GM21717 (cell line): ENCODE measurements at regions not wholly inside any gene's neighbourhood (a gene's known extent, or its start where the extent isn't known, plus 50 kb on each side); places are given as distances from the start of the nearest gene placed in this dataset.

ENCODE experiments used
- ATAC-seq: cut with Tn5 transposase; IDR thresholded peaks from one replicate; pipeline ENCODE4 v1.9.1; 2021; ENCODE audit warnings: mild to moderate bottlenecking, moderate library complexity; ENCODE audit not compliant: unreplicated experiment

DNA sequence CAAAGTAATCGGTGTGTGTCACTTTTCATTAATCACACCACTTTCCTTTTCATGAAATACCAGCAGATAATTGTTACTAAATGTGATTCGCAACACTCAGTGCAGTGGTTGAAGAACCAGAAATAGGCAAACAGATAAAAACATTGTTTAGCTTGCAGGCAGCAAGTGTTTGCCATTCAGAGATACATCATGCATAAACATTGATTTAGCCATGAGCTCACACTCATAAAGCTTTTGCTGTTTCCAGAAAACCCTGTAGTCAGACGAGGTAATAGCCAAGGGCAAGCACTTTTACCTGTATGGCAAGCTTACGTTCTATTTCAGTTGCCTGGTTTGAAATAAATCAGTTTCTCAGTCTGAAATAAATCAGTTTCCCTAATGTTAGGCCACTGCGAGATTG lies 542.0 kb upstream of the TENM3 start:
- no peak for ATAC-seq

DNA sequence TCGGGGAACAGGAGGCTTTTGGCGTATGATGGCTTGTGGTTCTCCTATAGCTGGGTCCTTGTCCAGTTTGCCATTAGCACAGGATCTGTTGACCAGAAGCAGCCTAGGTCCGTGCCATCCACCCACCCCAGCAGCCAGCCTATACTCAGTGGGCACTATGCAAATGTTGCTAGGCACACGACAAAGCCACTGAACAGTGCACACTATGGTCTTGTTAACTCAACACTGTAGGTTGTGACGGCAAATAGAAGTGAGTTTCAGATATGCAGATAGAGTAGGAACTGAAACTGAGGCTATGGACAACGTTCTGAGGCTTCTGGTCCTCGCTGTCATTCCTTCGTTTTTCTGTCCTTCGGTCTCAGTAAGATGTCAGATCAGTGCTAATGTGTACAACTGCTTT lies 541.3 kb upstream of the TENM3 start:
- ATAC-seq = no peak

DNA sequence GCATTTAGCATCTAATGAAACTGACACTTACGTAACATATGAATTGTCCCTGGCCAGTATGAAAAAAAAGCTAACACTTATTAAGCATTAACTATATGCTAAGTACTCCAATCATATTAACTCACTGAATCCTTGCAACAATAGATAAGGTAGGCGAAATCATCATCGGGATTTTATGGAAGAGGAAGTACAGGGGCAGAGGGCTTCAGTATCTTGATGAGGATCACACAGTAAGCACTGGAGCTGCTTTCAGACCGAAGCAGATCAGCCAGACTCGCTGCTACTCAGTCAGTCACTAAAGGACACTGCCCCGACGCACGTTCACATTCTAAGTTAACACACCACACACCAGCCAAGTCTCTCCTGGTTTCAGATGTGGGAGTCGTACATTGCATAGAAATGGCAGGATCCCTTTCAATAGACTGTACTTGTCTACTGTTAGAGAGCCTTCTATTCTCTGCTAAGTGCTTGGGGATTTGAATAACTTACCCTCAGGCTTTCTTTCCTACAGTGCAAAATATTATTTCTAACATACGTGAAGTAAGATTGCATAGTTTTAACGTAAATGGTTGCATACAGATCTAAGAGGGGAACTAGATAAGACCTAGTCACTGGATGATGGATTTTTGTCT lies 540.2 kb upstream of the TENM3 start:
- no peak for ATAC-seq

DNA sequence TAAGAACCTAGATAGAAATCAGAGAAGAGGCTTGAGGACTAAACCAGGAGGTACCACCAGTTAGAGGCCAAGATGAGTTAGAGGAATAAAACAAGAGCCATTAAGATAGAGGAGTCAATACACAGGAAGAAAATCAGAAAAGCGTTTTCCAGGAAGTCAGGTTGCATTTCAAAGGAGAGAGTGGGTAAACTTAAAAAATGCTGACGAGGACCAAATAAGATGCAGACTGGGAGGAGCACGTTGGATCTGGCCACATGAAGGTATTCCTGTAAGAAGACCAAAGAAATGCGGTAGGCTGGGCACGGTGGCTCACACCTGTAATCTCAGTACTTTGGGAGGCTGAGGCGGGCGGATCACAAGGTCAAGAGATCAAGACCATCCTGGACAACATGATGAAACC lies 533.1 kb upstream of the TENM3 start:
- ATAC-seq = no peak

DNA sequence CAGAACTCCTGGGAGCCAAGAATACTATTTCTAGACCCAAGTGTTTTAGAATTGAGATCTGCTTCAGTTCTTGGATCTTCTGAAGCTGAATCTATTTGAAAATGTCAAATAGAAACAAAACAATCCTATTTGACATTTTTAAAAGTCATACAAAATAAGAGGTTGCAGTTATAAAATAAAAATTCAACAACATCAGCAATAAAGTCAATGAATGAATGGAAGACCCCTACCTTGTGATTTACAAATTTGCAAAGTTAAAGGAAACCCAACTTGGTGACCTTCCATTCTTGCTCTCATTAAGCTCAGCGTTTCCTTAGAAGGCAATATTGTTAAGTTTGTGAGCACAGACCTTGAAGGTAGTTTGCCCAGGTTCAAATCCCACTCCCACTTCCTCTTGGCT lies 531.8 kb upstream of the TENM3 start:
- ATAC-seq = no peak

DNA sequence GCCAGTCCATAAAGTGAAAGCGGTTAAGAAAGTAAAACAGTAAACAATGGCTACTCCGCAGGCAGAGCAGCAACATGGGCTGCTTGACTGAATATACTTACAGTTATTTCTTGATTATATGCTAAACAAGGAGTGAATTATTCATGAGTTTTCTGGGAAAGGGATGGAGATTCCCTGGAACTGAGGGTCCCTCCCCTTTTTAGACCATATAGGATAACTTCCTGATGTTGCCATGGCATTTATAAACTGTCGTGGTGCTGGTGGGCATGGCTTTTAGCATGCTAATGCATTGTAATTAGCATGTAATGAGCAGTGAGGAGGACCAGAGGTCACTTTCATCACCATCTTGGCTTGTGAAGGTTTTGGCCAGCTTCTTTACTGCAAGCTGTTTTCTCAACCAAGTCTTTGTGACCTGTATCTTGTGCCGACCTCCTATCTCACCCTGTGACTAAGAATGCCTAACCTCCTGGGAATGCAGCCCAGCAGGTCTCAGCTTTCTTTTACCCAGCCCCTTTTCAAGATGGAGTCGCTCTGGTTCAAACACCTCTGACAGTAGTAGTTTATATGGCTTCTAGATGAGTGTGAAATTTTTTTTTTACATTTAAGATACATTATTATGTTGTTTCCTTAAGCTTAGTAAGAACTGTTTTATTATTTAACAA lies 514.8 kb upstream of the TENM3 start:
- ATAC-seq = no peak

DNA sequence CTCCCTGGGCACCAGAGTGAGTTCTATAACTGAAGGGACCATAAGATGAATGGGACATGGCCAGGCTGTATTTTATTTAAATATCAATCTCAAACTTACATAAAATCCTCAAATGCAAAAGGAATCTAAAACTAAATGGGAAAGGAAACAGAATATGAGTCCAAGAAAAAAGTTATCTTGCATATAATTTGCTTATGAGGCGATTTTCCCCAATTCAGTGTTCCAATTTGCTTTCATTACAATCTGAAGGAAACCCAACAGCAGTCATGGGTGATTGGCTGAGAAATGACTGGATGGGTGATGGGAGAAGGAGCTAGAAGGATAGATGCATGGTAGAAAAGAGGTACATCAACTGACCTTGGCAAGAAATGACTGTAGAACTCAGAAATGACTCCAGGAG lies 511.3 kb upstream of the TENM3 start:
- no peak for ATAC-seq

DNA sequence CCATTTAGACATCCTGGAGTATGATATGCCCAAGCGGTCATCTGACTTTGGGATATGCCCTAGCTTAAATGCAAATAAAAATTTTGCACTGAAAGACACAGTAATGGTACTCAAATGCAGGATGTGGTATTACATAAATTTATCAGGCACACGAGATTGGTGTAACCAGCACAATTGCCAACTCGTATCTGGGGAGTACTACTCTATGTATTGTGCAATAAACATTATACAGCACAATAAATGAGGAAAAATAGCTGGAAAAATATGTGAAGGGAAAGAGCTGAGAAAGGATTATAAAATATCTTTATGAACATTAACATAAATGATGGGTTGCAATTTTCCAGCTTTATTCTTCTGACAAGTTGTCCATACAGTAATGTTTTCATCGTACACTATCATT lies 505.5 kb upstream of the TENM3 start:
- ATAC-seq = no peak

DNA sequence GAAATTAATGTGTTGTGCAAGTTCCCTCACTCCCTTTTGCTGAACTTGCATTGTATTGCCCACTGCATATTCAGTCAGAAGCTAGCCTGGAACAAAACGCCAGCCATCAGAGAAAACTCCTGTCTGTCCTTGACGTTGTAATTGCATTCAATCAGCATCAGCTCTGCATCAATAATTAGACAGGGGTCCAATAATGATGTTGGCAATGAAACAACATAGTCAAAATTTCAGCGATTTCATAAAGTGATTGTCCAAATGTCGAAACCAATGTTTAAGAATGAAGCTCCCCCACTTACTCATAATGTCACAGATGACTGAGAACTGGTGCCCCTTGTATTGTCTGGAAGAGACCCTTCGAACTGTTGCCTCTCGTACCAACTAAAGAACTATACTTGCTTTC lies 504.2 kb upstream of the TENM3 start:
- no peak for ATAC-seq

DNA sequence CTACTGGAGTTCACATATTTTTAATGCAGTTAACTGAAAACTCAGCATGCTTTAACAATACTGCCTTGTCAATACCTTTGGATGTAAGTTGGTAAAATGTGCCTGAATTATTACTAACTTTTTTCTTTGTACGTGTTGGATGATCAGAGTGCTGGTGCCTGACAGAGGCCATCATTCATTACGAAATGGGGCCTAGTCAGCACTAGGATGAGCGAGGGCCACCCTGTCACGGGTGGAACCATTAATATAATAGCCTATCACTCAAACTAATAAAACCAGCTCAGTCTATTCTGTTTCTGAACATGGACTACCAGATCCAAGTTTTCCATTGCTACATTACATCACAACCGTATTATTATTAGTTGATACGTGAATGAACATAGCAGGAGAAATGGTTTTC lies 501.7 kb upstream of the TENM3 start:
- no peak for ATAC-seq

DNA sequence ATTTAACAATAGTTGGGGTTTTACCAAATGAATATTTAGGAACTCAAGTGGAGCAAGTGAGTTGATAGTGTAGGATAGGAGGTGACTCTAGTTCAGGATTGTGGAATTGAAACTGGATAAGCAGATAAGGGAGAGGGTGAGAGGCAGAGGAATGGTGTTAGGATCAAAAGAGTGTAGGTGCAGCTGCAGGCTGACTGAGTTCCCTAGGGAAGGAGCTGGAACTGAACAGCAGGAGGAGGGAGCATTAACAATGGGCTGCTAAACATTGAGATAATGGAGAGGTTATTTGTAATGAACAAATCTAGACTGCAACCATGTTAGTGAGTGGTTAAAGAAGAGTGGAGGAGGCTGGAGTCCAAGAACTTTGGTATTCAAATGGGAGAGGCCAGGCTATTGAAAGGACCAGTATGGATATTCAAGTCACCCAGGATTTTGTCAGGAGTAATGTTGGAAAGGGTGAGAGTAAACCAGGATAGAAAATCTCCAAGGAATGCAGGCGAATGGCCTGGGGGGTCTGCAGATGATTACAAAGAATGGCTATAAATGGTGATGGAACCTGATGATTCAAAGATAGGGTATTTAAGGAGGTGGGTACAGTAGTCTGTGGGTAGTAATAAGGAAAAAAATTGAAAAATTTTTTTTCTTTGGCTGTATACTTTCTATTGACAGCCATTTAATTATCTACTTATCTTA lies 497.1 kb upstream of the TENM3 start:
- ATAC-seq = no peak

DNA sequence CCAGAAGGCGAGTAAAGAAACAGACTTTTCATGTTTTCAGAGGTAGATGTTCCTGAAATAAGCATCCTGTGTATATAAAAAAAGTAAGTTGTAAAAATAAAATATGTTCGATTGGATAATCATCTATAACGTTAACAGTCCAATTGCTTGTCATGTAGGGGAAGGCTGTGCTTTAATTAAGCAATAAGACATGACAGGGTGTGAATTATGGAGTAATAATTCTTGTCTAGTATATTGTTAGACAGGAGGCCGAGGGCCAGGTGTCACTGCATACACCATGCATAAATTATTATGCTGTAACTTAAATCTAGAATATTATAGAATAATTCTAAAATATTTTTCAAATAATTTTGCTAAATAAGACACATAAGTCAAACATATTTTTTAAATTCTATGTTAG lies 494.6 kb upstream of the TENM3 start:
- no peak for ATAC-seq

DNA sequence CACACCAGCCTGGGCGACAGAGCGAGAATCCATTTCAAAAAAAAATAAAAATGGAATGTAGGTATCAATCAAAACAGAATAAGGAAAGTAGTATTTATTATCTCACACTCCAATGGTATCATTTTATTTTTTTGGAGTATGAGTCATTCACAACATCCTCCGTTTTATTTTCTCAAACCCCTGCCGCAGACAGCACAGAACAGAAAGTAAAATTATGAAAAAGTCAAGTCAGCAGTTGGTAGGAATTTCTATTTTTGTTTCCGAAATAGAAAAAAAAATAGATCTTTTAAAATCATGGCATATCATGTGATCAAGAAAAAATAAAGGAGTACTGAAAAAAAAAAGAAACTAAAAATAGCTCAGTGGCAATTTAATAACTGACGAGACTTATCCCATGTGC lies 490.7 kb upstream of the TENM3 start:
- ATAC-seq = no peak

DNA sequence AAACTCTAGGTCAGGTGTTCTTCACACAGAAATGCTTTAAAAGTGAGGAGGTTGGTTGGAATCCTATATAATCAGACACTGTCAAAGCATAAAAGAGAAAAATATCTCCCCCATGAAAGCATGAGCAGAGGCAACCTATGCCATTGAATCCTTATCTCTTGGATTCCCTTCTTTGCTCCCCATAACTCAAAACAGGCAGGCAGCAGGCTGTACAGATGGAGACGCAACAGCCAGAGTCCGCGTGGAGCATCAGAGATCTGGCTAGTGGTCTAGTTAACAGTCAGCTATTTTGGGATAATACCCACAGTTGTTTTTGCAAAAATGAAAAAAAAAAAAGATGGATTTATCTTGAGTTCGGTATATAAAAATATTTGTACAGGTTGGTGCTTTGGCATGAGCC lies 490.0 kb upstream of the TENM3 start:
- no peak for ATAC-seq

DNA sequence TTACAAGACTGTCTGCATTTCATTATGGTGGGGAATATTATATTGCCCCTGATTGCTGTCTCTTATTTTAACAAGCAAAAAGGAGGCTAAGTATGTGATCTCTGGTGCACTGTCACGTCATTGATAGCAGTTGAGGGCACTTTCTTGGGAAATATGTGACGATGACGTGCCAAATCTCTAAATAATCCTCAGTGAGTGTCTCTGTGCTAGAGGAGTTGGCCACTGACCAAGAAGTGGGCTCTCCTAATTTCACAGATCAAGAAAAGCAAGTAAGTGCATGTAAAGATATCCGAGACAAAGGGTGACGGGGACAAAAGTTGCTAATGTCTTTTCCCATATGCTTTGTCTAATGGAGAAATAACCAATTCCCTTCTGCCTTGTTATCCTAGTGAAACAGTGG lies 487.4 kb upstream of the TENM3 start:
- ATAC-seq = no peak

DNA sequence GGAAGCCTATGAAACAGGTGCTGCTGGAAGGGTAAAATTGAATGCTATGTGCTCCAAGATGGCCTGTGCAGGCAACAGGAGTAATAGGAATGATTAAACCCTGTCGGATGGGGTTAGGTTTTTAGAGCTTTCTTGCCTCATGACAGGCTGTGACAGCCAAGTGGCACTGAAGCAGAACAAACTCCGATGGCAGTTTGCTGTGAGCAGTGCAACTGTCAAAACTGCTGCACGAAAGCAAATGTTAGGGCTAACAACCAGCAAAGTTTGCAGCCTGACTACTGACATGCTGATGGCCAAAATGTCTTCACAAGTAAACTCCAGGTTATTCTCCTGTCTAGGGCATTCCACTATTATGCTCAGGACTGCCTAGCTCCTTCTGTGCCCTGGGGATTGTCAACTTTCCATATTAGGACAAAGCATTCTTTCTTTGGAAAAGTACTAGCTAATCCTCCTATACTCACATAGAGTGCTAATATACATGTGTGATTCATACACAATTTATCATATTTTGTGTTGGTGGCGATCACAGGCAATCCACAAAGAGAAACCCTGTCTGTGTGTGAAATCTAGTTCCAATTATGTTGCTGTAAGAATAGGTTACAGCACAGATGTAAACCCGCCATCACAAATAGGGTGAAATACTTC lies 486.6 kb upstream of the TENM3 start:
- ATAC-seq = no peak

DNA sequence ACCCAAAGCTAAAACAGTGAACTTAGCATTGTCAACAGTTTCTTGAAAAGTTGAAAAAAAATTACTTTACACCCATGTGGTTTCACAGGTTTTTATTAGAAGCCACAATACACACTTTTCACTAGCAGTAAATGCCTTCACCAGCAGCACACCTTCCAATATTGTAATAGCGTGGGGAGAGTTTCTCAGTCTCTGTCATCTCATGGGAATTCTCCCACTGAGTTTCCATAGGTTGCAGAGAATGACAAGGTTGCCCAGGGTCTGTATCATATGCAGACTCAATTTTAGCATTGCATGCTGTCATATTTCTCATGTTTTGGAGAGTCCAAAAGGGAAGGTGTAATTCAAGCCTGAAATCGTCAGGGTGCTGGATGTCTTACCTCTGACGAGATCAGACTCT lies 486.1 kb upstream of the TENM3 start:
- no peak for ATAC-seq

DNA sequence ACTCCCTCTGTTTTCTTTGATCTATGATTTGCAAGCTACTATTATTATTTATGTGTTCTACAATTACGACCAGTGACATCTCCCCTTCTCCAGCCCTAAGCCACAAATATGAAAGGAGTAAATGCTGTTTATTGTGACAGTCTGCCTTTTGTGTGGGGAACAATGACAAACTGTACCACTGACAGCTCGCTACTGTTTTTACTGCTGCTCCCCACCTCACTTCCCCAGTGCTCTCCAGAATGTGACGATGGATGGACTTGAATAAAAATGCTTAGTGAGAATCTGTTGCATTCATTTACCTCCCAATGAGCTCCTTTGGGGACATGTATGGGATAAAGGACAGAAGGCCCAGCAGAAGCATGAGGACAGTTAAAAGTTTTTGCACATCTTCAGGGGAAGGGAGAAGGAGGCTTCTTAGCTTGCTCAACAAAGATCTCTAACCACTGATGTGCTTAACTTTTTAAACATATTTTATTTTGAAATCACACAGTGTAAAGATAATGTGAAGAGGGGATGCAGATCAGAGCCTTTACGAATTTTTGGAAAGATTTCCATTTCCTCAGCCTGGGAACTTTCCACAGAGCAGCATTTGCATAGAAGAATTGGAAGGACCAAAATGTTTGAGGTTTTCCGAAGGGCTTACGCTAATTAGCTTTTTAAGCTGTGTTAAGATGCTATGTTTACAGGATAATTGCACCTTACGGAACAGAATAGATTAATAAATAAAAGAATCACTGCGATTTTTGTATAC lies 485.1 kb upstream of the TENM3 start:
- ATAC-seq = no peak

DNA sequence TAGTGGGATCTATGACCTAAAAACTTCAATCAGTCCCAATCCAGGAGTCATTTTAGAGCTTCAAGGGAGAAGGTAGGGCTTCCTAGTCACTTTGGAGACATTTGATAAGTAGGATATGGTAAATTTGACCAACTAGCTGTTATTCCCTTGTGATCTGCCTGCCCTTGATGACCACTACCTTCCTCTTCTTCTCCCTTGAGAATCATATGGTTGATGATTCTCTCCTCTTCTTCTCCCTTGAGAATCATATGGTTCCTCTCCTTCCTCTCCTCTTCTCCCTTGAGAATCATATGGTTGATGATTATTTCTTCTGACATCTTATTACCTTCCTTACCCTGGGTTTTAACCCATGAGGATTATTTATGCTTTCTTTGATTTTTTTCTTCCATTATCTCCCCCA lies 482.6 kb upstream of the TENM3 start:
- ATAC-seq = no peak

DNA sequence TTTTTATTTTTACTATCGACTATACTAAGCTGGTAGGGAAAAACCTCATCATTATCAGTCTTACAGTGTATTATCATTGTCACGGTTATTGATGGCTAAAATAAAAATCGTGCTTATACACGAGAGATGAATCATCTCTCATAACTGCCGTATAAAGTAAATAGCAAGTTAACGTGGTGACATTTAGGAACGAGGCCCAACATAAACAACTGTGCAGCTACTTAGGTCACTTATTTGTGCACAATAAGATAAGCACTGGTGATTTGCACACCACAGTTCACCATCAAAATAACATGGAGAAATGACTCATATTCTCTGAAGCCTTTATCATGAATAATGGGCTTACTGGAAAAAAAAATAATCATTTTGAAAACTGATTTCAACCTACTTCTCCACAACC lies 482.0 kb upstream of the TENM3 start:
- no peak for ATAC-seq

DNA sequence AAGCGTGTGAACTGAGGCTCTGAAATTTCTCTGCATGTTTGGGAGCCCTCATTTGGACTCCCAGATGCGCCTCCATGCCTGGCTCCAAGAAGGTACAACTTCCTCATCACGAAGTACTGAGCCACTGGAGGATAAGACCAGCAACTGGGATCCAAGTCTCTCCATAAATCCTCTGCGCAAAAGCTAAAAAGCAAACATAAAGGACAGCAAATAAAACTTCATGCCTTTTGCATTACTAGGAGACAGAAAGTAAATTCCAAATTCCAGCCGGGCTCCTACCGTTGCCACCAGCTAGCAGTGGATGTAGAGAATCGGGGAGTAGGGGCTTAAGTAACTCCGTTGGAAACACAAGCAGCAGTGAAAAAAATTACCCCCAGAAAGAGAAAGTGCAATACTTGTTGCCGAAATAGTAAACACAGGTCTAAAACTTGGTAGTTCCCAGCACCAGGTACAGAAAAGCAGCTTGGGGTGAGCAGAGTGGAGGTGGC lies 477.1 kb upstream of the TENM3 start:
- no peak for ATAC-seq
